ENCODE measurements at regions not wholly inside any gene's neighbourhood (a gene's known extent, or its start where the extent isn't known, plus 50 kb on each side); places are given as distances from the start of the nearest gene placed in this dataset.

DNA sequence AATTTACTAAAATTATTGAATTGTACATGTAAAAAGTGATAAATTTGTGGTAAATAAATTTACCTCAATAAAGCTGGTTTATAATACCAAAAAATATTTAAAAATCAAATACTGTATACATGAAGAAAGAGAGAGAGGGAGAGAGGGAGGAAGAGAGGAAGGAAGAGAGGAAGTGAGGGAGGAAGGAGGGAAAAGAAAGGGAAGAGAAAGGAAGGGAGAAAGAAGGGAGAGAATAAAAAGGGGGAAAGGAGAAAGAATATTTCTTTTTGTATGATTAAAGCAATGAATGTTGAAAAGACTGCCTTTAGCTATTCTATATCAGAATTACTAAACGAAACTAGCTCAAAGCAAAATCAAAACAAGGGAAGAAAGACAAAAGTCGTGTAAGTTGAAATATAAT lies 150.0 kb downstream of the LRIG2 start:
- DNase-seq, result no peak

- no peak for DNase-seq
Observed at GRCh38 chr1:113223546-113223945, 150.5 kb downstream of the LRIG2 start.

DNA sequence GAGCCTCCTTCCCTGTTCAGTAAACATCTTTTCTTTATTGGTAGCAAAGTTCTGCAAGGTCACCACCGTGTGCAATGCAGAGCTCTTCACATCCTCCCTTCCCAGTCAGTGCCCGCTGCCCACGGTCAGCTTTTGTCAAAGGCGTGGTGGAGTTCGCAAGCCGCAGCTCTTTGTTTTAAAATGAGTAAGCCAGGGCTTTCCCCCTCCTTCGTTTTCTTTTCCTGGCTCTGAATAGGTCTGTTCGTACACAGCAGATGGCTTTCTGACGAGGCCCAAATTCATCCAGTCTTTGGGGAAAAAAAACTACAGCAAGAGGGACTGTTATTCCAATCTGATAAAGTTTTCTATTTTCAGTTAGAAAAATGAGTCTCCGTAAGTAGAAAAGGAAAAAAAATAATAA lies 153.2 kb downstream of the LRIG2 start:
- DNase-seq, result no peak

GRCh38 chr1:113231866-113232265 lies 158.4 kb upstream of the MAGI3 start:
- no peak for DNase-seq

- DNase-seq, result no peak
Observed at GRCh38 chr1:113233441-113233840, 156.9 kb upstream of the MAGI3 start.

- DNase-seq, result no peak
Observed at GRCh38 chr1:113241237-113241636, 149.1 kb upstream of the MAGI3 start.

DNA sequence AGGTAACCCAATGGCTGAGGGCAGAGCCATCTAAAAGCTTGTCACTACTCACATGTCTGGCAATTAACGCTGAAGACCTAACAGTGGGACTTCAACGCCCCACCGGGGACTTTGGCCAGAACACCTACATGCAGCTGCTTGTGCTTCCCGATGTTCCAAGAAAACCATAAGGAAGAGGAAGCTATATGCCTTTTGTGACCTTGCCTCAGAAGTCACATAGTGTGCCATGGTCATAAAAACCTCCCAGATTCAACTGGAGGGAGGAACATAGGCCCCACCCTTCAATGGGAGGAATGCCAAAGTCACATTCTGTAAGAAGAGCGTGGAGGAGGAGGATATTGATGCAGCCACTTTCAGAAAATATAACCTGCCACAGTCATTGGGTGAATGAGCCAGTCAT lies 147.8 kb upstream of the MAGI3 start:
- peak; percentile 3 for DNase-seq

GRCh38 chr1:113243529-113243928 lies 146.8 kb upstream of the MAGI3 start:
- no peak for DNase-seq

- no peak for DNase-seq
Observed at GRCh38 chr1:113244112-113244820, 146.0 kb upstream of the MAGI3 start.

DNA sequence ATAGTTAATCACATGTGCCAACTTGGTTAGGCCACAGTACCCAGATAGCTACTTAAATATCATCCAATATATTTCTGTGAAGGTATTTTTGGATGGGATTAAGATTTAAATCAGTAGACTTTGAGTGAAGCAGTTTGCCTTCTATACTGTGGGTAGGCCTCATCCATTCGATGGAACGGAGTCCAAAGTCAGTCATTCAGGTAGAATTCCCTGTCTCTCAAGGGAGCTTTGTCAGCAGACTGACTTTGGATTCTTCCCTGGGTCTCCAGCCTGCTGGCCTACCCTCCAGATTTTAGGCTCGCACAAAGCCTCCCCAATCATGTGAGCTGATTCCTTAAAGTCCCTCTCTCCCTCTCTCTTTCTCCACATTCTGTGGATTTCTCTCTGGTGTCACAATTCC lies 145.1 kb upstream of the MAGI3 start:
- DNase-seq, result no peak

DNA sequence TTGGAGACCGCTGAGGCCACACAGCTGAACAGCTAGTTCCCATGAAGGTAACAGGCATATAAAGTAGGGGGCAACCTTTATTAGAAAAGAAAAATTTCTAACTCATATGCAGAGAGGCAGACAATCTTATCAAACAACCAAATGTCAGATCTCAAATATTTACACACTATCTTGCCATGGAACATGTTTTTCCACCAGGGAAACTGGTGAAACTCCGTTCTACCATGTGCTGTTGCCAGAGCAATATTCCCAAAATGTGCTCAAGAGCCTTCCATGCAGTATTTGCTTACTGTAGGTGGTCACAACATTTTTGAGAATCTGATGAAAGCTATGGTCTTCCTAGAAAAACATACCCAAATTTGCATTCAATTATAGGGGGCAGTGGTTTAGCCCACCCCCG lies 143.4 kb upstream of the MAGI3 start:
- DNase-seq, result no peak

DNA sequence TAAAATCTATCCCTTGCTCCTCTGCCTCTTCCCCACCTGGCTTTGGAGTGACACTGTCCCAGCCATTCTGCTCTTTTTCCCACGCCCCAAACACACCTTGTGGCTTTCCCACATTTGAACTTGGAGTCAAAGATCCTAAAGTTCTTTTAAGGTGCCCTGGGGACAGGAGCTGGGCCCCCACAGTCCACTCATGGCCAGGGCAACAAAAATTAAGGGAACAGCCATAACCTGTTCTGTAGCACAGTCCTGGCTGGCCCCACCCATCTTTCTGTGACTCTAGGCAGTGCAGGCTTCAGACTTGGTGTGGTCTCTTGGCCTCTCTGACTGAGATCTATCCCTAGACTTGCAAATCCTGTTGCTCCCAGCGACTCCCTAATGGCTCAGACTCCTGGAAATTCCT lies 143.0 kb upstream of the MAGI3 start:
- DNase-seq, result no peak

DNA sequence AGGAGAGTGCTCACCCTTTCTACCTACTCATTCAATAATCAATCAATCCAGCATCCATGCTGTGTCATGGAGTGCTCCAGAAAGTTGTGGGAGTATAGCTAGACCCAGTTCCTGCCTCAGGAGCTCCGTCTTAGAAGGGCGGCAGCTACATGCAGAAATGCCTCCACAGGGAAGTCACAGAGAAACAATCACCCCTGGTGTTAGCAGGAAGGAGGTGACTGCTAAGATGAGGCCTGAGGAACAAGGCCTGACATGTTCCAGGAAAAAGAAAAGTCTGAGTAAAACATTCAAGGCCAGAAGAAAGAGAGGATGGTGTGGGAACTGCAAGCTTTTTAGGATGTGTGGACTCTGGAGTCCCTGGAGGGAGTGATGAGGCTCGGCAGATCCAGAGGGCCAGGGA lies 142.5 kb upstream of the MAGI3 start:
- no peak for DNase-seq

- no peak for DNase-seq
Observed at GRCh38 chr1:113248494-113248893, 141.8 kb upstream of the MAGI3 start.

DNA sequence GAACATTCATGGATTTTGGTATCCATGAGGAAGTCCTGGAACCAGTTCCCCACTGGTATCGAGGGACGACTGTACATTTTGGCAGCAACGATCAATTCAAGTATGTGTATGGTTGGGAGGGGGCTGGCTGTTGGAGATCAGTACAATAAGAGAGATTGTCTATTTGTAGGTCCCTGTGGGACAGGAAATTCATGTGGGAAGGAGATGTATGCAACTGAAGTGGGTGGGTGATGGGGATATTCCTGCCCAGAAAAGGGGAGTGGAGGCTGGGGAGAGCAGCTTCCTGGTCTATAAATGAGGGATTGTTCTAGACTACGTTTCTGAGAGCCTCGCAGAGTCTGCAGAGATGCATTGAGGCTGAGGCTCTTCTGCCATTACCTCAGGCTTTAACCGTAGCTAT lies 140.2 kb upstream of the MAGI3 start:
- DNase-seq, result no peak

GRCh38 chr1:113252166-113252565 lies 138.1 kb upstream of the MAGI3 start:
- DNase-seq, result no peak

- no peak for DNase-seq
Observed at GRCh38 chr1:113253187-113253586, 137.1 kb upstream of the MAGI3 start.

DNA sequence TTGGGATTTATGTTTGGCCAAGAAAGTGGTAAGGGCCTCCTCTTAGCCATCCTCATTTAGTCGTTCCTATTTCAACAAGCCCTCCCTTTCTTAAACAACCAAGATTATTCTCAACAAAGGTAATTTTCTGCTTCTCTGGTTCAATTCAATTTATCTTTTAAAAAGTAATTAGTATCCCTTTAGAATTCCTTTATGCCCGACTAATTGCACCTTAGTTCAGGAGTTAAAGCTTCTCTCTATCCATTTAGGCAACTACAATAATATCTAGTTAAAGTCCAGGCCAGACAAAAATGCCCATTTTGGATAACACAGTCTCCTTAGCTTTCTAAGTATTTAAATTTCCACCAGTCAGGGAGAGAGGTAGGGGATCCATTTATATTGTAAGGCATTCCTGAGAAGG lies 136.7 kb upstream of the MAGI3 start:
- no peak for DNase-seq

DNA sequence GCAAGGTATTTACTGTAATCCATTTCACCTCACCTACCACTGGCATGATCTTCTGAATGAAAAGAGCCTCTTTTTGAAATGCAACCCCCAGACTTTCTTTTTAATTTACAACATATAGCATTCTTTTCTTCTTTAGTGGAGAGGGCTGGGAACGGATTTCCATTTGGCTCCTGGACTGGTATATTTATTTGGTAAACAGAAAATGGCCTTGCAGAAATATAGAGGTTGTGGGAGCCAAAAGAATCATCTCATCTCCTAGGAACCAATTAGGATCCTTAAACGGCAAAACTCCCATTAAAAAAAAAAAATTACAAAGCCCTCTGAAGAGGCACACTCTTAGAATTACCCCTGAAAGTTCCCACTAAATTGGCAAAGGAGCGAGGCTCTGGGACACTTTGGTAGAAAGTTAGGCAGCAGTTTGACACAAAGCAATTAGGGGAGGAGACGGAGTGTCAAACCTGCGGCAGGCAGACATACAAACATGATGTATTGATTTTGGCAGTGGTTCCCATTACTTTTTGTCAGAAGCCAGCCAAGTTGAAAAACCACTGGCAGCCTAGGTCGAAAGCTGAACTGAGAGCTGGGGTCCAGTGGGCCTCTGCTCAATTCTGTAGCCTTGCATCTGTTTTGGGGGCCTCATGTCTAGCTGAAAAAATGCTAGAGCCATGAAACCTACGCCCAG lies 135.1 kb upstream of the MAGI3 start:
- DNase-seq, result no peak

DNA sequence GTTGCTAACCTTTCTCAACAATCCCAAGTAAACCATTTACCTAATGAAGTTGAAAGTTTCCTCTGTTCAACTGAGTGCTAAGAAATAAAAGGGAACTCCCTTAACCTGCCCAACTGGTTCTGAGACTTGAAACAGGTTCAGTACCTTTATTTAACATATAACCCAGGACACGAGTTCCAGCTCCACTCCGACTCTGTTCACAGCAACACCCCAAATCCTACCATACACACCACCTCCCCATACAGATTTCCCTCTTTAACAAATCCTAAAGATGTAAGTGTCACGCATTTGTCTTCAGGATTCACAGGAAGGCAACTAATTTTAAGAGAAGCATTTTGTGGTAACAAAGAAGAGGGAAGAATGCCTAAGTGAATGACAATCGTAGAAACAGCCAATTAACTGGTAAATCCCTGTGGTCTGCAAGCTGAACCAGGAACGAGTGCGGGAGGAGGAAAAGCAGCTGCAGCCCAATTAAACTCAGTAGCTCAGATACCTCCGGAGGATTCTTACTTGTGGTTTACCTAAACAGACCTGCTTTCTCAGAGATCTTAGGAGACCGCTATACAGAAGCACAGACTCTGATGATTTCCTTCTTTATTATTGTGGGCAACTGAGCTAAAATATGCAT lies 134.5 kb upstream of the MAGI3 start:
- no peak for DNase-seq

DNA sequence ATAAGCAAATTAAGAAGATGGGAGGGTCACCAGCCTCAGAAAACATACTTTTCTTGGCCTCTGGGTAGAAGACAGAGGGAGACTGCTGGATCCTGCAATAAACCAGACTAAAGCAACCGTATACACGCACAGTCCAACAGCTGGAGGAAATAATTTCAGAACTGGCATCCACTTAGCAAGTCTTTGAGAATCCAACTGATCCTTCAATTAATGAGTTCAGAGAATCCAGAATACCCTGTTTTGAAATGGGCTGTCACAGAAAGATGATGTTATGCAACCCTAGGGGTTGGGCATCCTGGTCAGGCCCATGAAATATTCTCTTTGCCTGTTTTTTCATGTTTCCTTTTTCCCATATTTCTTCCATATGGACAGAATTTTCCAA lies 134.0 kb upstream of the MAGI3 start:
- DNase-seq, result no peak

DNA sequence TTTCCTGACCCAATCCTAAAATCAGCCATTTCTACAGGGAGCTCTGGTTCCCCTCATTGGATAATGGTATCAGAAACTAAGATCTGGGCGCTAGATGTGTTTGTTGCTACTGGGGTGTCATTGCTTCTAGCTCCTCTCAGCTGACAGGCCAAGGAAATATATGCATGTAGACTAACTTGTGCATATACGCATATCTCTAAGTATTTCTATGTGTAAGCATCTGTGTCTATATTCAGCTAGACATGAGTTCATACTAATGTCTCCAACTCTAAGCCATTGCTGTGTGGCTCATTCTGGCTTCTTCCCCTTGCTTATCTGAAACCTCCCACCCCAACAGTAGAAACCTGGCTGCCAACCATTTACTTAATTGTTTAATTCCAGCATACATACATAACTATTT lies 130.3 kb upstream of the MAGI3 start:
- DNase-seq, result no peak

DNA sequence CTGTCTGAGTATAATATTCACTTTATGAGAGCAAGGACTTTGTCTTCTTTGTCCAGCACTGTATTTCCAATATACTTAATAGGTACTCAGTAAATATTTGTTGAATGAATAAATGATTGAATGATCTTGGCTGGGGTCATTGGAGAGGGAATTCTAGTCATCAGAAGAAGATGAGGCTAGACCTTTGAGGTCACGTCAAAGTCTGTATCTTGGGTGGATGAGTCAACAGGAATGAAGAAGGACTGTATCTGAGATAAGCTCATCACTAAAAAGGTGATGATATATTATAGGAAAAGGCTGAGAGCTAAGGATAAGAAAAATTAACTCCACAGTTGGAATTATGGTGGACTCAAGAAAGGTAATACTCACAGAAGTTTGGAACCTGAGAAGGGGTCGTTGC lies 125.1 kb upstream of the MAGI3 start:
- no peak for DNase-seq

- DNase-seq, result no peak
Observed at GRCh38 chr1:113266788-113267187, 123.5 kb upstream of the MAGI3 start.

Data from EL (cell line).